Thyroid gland (tissue), 4 donors: ENCODE measurements at regions not wholly inside any gene's neighbourhood (a gene's known extent, or its start where the extent isn't known, plus 50 kb on each side); places are given as distances from the start of the nearest gene placed in this dataset.
"Not testable (repeated sequence)": the region's sequence is repeated elsewhere in the genome, so short reads cannot be mapped to it uniquely, and the experiment has no call there.

ENCODE experiments used
- POLR2A ChIP-seq, 2 donors: fragments of 450-650 bp; IDR thresholded peaks; one replicate each; pipeline ENCODE4 v1.6.1; 2017; ENCODE audit warnings: antibody characterized with exemption in 2 of 2, mild to moderate bottlenecking in 2 of 2, moderate library complexity in 1 of 2
- TF ChIP-seq, protein P1 (sequence below), 6 experiments: fragments of 200-600 bp in 3 of 6; fragments of 450-650 bp in 3 of 6; sonication (generic) in 3 of 6; IDR thresholded peaks; one replicate each; pipeline ENCODE4 v1.5.1; 2016 to 2019; ENCODE audit warnings: antibody characterized with exemption in 6 of 6, mild to moderate bottlenecking in 2 of 6, inconsistent platforms in 1 of 6, moderate library complexity in 1 of 6

GRCh38 chr18:14607360-14607759, 64.0 kb upstream of the POTEC start:
- TF ChIP-seq POLR2A (IDR thresholded peaks at IDR 0.05), result not testable (repeated sequence)
- TF ChIP-seq, protein P1, sequence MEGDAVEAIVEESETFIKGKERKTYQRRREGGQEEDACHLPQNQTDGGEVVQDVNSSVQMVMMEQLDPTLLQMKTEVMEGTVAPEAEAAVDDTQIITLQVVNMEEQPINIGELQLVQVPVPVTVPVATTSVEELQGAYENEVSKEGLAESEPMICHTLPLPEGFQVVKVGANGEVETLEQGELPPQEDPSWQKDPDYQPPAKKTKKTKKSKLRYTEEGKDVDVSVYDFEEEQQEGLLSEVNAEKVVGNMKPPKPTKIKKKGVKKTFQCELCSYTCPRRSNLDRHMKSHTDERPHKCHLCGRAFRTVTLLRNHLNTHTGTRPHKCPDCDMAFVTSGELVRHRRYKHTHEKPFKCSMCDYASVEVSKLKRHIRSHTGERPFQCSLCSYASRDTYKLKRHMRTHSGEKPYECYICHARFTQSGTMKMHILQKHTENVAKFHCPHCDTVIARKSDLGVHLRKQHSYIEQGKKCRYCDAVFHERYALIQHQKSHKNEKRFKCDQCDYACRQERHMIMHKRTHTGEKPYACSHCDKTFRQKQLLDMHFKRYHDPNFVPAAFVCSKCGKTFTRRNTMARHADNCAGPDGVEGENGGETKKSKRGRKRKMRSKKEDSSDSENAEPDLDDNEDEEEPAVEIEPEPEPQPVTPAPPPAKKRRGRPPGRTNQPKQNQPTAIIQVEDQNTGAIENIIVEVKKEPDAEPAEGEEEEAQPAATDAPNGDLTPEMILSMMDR (IDR thresholded peaks at IDR 0.05), result not testable (repeated sequence)
